Colon (tissue), 2 donors: ENCODE measurements at regions not wholly inside any gene's neighbourhood (a gene's known extent, or its start where the extent isn't known, plus 50 kb on each side); places are given as distances from the start of the nearest gene placed in this dataset.

Source experiments
- FAIRE-seq: peaks from 2 replicates; lab custom pipeline; 2012; peaks lifted over from hg19 to GRCh38; lab: Jason Lieb, UNC
- donor health status: control.
- donor health status: control.

DNA sequence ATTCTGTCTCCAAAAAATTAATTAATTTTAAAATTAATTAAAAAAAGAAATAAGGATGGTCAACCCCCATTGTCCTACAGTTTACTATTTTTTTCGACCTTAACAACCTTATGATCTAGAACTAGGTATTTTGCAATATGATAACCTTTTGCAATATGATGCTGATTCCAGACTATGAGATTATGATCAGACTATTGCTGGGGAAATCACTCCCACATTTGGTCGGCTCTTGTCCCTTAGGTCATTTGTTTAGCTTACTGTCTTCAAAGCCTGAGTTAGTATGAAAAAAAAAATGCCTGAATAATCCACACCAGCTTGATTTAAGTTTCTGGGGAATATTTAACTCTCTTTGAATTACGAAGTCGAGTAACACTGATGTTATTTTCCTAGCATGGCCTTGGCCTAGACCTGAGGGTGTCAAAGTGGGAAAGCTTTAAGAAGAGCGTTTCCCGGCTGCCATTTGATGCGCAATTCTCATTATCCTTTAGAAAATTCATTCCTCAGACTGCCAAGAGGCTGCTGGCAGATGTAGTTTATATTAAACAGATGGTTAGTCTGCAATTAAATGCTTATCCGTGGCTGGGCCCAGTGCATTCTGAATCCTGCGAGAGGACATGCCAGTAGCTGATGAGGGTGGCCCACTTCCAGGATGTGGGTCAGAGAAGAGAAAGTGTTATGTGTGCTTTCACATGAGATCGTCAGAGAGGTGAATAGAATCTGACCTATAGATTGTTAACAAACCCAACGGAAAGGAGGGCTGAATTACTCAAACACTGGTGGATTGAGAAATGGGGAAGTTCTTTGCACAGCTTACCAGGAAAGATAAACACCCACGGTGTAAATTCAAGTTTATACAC lies 496.0 kb upstream of the THBS1 start:
- FAIRE-seq: no peak

DNA sequence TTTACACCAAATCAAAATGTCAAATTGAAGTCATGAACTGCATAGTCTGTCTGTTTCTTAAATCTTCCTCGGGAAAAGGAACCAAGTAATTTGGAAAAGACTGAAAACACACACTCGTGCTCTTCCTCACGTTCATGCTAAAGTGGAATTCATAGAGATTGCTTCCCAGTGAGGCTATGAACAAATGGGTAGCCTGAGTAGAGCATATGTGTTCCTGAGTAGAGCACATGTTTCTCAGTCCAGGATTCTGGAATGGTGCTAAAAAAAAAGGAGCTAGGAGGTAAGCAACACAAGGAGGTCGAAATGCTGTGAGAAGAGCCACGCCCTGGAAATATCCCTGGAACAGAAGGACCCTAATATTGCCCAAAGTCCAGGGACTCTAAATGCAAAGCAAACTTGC lies 494.2 kb upstream of the THBS1 start:
- no peak for FAIRE-seq

GRCh38 chr15:39088156-39088555 lies 492.7 kb upstream of the THBS1 start:
- FAIRE-seq: no peak

DNA sequence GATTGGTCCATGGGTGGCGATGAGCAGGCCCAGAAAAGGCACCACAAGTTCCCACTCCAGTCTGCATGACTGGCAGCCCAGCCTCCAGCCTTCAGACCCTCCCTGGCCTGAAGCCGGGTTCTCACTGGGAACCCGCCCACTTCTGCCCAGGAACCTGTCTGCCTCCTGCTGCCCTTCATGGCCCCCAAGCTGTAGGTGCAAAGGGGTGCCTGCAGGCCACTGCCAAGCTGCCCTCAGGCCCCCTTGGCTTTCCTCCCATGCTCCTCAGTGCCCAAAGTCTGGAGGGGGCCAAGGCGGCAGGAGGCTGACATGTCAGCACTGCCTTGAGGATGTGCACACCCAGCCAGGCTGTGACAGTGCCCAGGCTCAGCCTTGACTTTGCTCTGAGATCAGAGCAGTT lies 488.5 kb upstream of the THBS1 start:
- no peak for FAIRE-seq

- FAIRE-seq: no peak
Observed at GRCh38 chr15:39092761-39093160, 488.1 kb upstream of the THBS1 start.

DNA sequence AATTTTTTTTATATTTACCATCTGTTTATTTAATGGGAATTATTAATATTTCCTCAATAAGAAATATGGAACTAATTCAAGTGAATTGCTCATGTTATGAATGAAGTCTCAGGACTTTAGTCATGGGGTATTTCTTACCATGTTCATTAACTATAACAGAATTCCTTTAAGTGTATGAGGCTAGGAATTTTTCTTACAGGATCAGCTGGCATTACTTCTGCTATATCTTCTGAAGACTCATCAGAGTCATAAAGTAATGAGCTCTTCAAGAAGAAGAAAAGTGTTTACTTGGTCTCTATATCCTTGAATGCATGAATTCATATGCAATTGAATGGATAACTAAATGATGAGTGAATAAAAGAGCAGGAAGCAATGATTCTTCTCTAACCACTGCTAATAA lies 486.8 kb upstream of the THBS1 start:
- FAIRE-seq: no peak

- no peak for FAIRE-seq
Observed at GRCh38 chr15:39095218-39095879, 485.5 kb upstream of the THBS1 start.

DNA sequence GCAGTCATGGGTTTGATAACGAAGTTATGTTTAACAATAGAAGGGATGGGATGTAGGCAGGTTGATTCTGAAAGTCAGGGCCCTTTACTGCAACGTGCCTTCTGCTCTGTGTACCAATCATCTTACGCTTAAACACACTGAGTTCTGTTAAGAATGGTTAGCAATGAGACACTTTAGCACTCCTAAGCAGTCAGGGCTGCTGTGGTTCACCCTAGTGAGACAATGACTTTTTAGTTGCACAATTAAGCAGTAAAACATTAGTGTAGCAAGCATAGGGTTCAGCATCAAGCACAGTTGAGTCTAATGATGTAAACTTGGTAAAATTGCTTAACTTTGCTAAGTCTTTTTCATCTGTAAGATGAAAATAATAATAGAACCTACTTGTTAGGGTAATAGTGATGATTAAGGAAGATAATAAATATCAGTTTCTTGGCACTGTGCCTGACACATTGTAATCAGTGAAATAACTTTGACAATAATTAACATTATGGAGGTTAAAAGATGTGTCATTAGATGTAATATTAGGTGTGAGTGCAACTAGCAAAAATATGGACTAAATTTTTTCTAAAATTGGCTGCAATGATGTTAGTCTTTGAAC lies 484.2 kb upstream of the THBS1 start:
- no peak for FAIRE-seq

DNA sequence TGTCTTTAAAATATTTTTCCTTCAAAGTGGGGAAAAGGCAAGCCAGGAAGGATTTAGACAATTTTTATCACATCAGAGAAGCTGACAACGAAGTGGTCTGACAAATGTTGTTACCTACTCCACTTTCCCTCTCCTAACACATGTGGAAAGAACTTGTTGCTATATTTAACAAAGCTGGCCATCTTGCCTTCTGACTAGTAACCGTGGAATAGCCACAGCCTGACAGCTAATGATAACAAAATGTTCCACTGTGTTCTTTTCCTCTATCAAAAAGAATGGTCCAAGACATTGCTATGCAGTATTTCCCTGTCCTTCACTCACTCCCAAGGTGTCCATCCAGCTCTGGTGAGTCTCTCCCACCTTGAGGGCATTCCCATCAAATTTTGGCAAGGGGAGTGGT lies 481.4 kb upstream of the THBS1 start:
- no peak for FAIRE-seq

- no peak for FAIRE-seq
Observed at GRCh38 chr15:39100106-39100660, 480.7 kb upstream of the THBS1 start.

DNA sequence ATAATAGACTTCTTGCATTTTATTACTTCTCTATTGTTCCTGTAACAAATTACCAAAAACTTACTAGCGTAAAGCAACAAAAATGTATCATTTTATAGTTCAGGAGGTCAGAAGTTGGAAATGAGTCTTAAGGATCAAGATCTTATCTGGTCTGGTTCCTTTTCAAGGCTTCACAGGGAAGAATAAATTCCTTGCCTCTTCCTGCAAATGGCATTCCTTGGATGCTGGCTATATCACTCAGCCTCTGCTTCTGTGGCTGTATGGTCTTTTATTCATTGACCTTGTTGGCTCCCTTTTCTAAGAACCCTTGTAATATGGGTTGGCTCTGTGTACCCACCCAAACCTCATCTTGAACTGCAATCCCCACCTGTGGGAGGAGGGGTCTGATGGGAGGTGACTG lies 478.4 kb upstream of the THBS1 start:
- no peak for FAIRE-seq

DNA sequence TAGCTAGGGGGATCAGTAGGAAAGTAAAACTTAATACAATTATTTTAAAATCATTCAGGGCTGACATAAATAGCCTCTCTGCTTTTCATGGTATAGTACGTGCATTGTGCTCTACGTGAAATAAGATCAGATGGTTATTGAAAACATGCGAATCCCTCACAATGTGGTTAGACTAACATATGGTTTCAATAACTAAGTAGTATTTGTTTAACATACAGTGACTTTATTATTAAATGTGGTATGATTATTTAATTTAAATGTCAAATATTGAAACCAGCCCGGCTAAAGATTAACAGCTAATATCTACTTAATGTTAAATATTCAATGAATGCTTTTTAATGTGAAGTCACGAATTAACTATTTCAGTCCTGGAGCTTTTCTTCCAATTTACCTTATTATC lies 473.9 kb upstream of the THBS1 start:
- no peak for FAIRE-seq

DNA sequence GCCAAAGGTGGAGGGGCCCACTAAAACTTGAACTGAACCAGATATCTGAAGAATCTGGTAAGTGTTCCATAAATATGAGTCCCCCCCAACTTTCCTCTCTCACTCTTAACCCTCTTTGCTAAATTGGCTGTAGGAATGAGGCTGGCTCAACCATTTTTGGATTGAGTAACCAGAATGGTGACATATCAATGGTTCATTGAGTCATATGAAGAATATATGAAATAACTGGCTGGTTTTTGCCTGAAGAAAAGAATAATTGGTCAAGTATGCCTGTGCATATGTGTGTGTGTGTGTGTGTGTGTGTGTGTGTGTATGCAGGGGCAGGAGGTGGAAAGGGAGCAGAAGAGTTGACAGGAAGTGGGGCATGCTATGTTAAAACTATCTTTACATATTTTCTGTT lies 472.9 kb upstream of the THBS1 start:
- FAIRE-seq: no peak

DNA sequence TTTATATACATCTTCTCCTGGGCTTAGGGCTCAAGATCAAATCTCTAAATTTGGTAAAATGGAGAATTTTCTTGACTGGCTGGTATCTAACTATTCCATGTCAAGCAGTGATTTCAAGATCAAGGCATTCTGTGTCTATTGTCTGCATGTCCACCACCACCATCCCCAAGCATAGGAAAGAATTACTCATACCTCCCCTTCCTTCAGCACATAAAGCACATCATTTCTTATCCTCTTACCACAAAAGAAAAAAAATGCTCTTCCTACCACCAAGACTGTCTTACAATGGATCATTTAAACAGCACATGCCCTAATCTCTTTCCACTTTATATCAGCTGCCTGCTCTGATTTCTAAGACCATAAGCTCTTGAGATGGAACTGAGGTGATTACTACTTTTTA lies 470.5 kb upstream of the THBS1 start:
- no peak for FAIRE-seq

DNA sequence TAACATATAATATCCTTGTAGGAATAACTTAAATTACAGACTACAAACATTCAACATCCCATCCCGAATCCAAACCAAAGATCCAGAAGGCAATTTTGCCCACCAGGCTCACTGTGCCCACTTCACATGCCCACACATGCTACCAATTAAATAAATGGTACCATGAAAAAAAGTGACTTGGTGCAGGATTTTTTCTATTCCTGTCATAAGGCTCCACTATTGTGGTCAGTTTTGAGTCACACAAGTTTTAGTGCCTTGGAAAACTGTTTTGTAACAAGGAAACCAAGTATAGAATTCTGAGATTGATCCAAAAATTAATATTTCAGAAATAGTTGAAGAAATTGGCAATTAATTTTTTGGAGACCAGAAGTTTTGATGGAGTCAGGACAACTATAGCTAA lies 470.1 kb upstream of the THBS1 start:
- no peak for FAIRE-seq

DNA sequence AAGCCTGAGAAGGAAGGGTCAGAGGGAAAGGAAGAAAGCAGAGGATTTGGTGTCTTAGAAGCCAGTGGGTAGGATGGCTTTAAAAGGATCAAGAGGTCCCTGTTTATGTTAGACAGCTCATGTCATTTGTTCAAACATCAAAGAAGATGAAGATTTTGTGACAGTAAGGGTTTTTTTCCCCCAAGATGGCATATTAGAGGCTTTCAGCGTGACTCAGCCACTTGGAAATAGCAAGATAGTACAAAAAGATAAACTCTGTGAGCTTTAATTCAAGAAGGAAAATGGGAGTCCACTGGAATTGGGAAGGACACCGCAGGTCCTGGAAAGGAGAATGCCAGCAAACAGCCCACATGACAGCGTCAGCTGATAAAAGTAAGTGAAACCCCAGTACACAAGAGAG lies 467.1 kb upstream of the THBS1 start:
- no peak for FAIRE-seq

GRCh38 chr15:39114690-39115378 lies 466.0 kb upstream of the THBS1 start:
- no peak for FAIRE-seq

DNA sequence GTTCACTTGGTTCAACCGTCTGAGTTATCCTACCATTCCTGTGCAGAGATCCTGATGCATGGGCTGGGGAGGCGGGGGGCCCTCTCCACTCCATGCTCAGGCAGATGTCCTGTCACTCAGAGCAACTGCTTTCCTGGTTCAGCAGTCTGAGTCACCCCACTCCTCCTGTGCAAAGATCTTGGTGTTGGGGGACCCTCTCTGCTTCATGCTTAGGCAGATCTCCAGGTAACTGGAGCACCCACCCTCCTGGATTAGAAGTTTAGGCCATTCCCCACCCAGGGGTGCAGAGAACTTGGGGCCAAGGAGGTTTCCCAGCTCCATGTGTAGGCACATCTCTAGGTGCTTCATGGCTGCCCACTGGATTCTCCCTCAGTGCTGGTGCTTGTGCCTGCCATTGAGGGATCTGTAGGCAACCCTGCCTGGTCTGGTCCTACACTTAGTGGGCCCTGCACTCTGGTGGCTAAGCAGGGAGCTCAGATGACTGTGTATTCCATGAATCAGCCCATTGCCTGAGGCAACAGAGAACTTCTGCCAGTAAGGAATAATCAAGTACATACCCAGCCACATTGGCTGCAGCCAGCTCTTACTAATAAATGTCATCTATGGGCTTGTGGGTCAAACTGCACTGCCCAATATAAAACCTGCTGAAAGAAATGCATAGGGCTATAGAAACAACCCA lies 465.4 kb upstream of the THBS1 start:
- no peak for FAIRE-seq

GRCh38 chr15:39118510-39118909 lies 462.4 kb upstream of the THBS1 start:
- FAIRE-seq: no peak

- FAIRE-seq: no peak
Observed at GRCh38 chr15:39124155-39124552, 456.7 kb upstream of the THBS1 start.

DNA sequence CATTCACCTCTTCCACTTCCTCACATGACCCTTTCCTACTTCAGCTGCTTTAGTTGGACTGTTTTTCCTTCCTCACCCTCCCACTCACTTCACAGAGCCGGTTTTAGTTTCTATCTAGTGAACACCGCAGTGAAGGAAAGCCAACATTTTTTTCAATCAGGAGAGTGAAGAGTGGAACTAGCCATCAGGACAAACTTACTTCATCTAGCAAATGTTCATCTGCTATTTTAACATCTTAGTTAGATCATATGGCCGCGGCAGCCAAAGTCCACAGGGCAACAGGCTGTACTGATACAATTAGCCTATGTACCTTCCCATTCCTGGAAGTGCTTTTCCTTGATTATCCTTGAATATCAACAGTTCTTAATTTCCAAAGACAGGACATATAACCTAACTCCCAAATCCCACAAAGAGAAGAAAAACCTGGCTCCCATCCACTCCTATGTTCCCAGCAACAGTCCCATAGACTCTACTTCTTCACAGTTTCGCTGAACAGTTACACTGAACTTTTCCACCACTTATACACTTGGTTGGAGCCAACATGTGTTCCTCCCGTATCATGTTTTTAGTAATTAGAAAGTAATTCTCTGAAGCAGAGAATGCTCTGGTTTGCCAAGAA lies 456.2 kb upstream of the THBS1 start:
- FAIRE-seq: no peak

- FAIRE-seq: no peak
Observed at GRCh38 chr15:39125226-39125625, 455.7 kb upstream of the THBS1 start.
